Glutamatergic neuron (in vitro differentiated cells): ENCODE measurements at regions not wholly inside any gene's neighbourhood (a gene's known extent, or its start where the extent isn't known, plus 50 kb on each side); places are given as distances from the start of the nearest gene placed in this dataset.
"Not testable (repeated sequence)": the region's sequence is repeated elsewhere in the genome, so short reads cannot be mapped to it uniquely, and the experiment has no call there.

Experiments
- DNase-seq: peaks from one replicate; pipeline ENCODE4 v3.0.0; 2022
- H3K27ac Mint-ChIP-seq: one replicate; pipeline ENCODE4 v1.8.0; 2020; ENCODE audit warnings: mild to moderate bottlenecking, mixed read lengths, inconsistent platforms; ENCODE audit not compliant: unreplicated experiment
- H3K27me3 Mint-ChIP-seq: one replicate; pipeline ENCODE4 v1.8.0; 2020; ENCODE audit warnings: mild to moderate bottlenecking, moderate library complexity, mixed read lengths, inconsistent platforms; ENCODE audit not compliant: unreplicated experiment
- H3K36me3 Mint-ChIP-seq: one replicate; pipeline ENCODE4 v1.8.0; 2020; ENCODE audit warnings: mild to moderate bottlenecking, mixed read lengths, inconsistent platforms; ENCODE audit not compliant: unreplicated experiment
- H3K4me1 Mint-ChIP-seq: one replicate; pipeline ENCODE4 v1.8.0; 2020; ENCODE audit warnings: mild to moderate bottlenecking, low read depth, mixed read lengths, inconsistent platforms; ENCODE audit not compliant: unreplicated experiment
- H3K4me3 Mint-ChIP-seq: one replicate; pipeline ENCODE4 v1.8.0; 2020; ENCODE audit warnings: mild to moderate bottlenecking, mixed read lengths, inconsistent platforms; ENCODE audit not compliant: unreplicated experiment
- H3K9me3 Mint-ChIP-seq: one replicate; pipeline ENCODE4 v1.8.0; 2020; ENCODE audit warnings: mild to moderate bottlenecking, moderate library complexity, mixed read lengths, inconsistent platforms; ENCODE audit not compliant: unreplicated experiment
- TF ChIP-seq, protein P1 (sequence below): fragments of 200-600 bp; sonication (generic); IDR thresholded peaks from one replicate; pipeline ENCODE4 v1.5.0; 2021; ENCODE audit not compliant: partially characterized antibody, unreplicated experiment

DNA sequence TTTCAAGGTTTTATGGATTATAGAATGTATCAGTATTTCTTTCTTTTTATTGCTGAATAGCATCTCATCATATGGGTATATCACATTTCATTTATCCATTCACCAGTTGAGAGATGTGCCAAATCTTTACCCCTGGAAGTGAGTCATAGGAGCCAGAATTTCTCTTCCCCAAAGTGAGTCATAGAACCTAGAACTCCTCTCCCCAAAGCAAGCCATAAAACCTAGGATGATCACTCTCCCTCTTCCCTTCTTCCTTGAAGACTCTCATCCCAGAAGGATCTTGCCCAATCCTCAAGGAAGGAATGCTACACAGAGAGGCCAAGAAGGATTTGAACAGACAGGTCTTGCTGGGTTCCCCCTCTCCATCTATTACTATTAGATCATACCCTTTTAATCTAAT is 199.9 kb downstream of the EVX1 start:
- TF ChIP-seq, protein P1, sequence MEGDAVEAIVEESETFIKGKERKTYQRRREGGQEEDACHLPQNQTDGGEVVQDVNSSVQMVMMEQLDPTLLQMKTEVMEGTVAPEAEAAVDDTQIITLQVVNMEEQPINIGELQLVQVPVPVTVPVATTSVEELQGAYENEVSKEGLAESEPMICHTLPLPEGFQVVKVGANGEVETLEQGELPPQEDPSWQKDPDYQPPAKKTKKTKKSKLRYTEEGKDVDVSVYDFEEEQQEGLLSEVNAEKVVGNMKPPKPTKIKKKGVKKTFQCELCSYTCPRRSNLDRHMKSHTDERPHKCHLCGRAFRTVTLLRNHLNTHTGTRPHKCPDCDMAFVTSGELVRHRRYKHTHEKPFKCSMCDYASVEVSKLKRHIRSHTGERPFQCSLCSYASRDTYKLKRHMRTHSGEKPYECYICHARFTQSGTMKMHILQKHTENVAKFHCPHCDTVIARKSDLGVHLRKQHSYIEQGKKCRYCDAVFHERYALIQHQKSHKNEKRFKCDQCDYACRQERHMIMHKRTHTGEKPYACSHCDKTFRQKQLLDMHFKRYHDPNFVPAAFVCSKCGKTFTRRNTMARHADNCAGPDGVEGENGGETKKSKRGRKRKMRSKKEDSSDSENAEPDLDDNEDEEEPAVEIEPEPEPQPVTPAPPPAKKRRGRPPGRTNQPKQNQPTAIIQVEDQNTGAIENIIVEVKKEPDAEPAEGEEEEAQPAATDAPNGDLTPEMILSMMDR, result no peak
- H3K4me1 Mint-ChIP-seq, result no peaks in the 10 kb centered on the region
- no peak overlapping the region for H3K27ac Mint-ChIP-seq
- no peaks in the 10 kb centered on the region for H3K9me3 Mint-ChIP-seq
- DNase-seq, result no peak
- H3K27me3 Mint-ChIP-seq, result no peaks in the 10 kb centered on the region
- H3K4me3 Mint-ChIP-seq, result no peak overlapping the region
- no peaks in the 10 kb centered on the region for H3K36me3 Mint-ChIP-seq

DNA sequence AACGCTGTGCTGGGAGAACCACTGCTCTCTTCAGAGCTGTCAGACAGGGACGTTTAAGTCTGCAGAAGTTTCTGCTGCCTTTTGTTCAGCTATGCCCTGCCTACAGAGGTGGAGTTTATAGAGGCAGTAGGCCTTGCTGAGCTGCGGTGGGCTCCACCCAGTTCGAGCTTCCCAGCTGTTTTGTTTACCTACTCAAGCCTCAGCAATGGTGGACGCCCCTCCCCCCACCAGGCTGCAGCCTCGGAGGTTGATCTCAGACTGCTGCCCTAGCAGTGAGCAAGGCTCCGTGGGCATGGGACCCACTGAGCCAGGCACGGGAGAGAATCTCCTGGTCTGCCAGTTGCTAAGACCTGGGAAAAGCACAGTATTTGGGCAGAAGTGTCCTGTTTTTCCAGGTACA is 206.4 kb downstream of the EVX1 start:
- DNase-seq, H3K4me3 Mint-ChIP-seq, H3K4me1 Mint-ChIP-seq, H3K9me3 Mint-ChIP-seq, H3K27ac Mint-ChIP-seq, H3K36me3 Mint-ChIP-seq, H3K27me3 Mint-ChIP-seq: not testable (repeated sequence)

DNA sequence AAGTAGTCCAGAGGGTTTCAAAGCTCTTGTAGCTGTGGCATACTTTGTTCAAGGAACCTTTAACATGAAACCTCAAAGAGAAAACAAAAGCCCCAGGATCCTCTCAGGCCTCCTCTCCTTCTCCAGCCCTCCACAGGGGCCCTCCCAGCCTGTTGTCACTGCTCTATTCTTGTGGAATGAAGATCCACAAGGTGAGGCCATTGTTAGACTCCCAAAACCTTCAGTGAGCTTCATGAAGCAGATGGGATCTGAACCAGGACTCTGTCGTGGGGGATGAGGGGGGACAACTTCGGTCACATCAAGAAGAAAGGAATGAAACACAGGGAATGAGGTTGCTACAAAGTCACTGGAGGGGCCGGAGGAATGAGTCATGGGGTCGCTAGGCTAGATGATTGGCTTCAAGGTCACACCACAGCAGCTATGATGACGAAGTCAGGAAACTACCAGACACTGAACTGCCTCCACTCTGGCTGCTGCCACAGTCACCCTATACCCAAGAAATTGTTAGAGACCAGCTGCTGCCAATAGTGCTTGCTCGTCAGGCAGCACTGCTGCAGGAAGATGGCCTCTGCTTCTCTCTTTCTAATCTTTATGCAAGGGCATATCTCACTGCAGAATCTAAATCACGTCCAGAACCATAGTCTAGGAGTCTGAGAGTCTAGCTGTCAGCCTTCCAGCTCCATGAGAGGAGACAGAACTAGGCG is 208.8 kb downstream of the HIBADH start:
- Mint-ChIP-seq H3K36me3 (no peaks in the 10 kb centered on the region), H3K27ac (no peak overlapping the region), H3K27me3 (peaks cover 5% of the 10 kb centered on the region), H3K9me3 (no peaks in the 10 kb centered on the region), H3K4me3 (no peak overlapping the region), H3K4me1 (peaks cover 6% of the 10 kb centered on the region)
- TF ChIP-seq, protein P1, result no peak
- DNase-seq, result no peak

DNA sequence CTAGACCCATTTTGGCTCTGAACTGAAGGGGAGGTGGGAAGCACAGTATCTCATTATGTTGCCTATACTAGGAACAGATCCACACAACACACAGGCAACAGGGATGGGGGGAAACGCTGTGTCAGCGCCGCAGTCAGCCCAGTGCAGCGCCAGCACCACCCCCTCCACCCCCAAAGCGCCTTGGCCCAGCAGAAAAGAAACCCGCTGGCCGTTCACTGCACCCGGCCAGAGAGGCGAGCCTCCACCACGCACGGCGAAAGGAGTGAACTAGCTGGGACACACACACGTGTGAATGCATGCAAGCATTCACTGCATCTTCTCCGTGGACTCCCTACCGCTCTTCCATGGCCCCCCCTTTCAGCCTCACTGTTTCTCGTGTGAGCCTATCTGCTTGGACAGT is 205.6 kb downstream of the HIBADH start:
- not testable (repeated sequence) for H3K27me3 Mint-ChIP-seq, H3K36me3 Mint-ChIP-seq, H3K27ac Mint-ChIP-seq, DNase-seq, H3K4me3 Mint-ChIP-seq, H3K9me3 Mint-ChIP-seq
- peaks cover 16% of the 10 kb centered on the region for H3K4me1 Mint-ChIP-seq

DNA sequence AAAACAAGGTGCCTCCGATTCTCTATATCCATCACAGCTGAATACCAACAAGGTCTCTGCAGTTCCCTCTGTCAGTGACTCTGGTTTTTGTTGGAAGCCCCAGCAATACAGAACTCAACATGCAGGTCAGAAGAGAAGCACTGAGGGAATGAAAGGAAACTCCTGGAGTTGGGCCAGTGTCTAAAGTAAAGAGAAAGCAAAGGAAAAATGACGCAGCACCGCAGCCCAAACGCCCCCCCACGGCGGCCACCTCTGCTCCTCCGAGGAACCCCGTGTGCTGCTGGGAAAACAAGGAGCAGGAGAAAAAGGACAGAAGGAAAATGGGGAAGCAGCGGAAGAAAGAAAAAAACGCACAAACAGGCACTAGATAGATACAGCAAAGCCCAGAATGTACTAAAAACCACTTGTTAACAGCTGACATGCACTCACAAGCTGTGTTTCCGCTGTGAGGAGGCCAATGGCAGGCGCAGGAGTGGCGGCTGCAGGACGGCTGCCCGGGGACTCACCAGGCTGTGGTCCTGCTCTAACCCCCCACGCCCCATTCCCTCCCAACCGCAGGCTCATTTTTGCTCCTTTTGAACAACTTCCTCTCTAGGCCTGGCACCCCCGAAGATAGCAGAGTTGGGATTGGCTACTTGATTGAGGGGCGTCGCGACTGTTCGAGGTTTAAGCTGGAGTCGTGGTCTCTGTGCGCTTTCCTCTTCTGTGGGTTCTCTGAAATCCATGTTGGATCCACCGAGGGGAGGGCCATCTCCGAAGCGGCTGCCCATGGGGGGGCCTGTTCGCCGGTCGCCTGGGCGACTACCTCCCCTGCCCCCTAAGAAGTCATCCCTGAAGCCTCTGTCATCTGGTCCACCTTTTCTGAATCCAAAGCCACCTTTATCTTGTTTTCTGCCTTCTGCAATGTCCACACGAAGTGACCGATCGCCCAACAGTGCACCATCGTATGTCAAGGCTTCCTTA is 204.8 kb downstream of the HIBADH start:
- not testable (repeated sequence) for H3K4me3 Mint-ChIP-seq, H3K27me3 Mint-ChIP-seq, DNase-seq, H3K36me3 Mint-ChIP-seq, H3K27ac Mint-ChIP-seq, H3K9me3 Mint-ChIP-seq
- peaks cover 16% of the 10 kb centered on the region for H3K4me1 Mint-ChIP-seq

DNA sequence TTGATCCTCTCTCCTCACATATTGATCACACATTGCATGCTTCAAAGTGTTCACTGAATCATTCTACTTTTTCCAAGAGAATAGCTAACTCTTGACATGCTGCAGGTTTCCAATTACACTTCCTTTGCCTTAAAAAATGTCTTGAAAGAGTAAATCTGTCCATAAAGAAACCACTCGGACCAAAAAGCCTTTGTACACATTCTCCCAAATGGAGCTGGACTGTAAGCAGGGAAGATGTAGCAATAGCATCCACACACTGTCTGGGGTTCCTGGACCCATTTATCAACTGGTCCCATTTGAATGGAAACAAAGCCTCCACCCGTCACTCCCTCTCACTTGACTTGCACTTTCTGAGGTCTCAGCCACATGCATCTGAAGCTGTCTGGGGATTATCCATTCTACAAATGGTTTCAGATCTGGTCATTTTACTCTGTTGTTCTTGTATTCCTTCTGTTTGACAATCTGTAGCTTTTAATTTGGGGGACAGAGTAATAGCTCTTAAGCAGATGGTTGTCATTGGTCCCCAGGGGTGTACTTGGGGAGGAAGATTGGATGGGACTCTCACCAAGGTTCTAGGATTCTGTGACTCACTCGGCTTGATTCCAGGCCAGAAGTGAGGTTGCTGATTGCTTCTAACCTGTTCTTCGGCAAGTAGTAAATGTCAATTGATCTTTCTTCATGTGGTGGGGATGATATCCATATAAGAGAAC is 203.5 kb downstream of the HIBADH start:
- Mint-ChIP-seq H3K9me3 (peaks cover 8% of the 10 kb centered on the region), H3K36me3 (no peaks in the 10 kb centered on the region), H3K27ac (peak overlapping the region; percentile 36), H3K4me1 (peaks cover 16% of the 10 kb centered on the region), H3K4me3 (no peak overlapping the region), H3K27me3 (peaks cover 4% of the 10 kb centered on the region)
- TF ChIP-seq, protein P1, result no peak
- DNase-seq, result no peak
